ENCODE measurements at regions not wholly inside any gene's neighbourhood (a gene's known extent, or its start where the extent isn't known, plus 50 kb on each side); places are given as distances from the start of the nearest gene placed in this dataset.
A peak's percentile ranks its signal among the peaks of the same experiment; 100 is the strongest.

- DNase-seq, result no peak
These were observed 265.1 kb downstream of the GAS1 start for GRCh38 chr9:86682240-86682639.

GRCh38 chr9:86679909-86680308 is 267.4 kb downstream of the GAS1 start:
- DNase-seq, result no peak

- no peak for DNase-seq
These were observed 270.9 kb downstream of the GAS1 start for GRCh38 chr9:86676396-86676795.

GRCh38 chr9:86675805-86676204 is 271.5 kb downstream of the GAS1 start:
- no peak for DNase-seq

GRCh38 chr9:86674487-86674886 is 272.8 kb downstream of the GAS1 start:
- DNase-seq, result no peak

- DNase-seq, result no peak
These were observed 274.3 kb downstream of the GAS1 start for GRCh38 chr9:86672966-86673365.

- DNase-seq, result no peak
These were observed 275.0 kb downstream of the GAS1 start for GRCh38 chr9:86672301-86672700.

- no peak for DNase-seq
These were observed 276.3 kb downstream of the GAS1 start for GRCh38 chr9:86671018-86671417.

- no peak for DNase-seq
These were observed 276.8 kb downstream of the GAS1 start for GRCh38 chr9:86670536-86670935.

- DNase-seq, result no peak
These were observed 277.2 kb downstream of the GAS1 start for GRCh38 chr9:86670076-86670475.

- no peak for DNase-seq
These were observed 277.9 kb downstream of the GAS1 start for GRCh38 chr9:86669422-86669821.

GRCh38 chr9:86668488-86668887 is 278.8 kb downstream of the GAS1 start:
- peak in 1 of 3 donors; percentile 3 for DNase-seq

- DNase-seq, result no peak
These were observed 280.0 kb downstream of the GAS1 start for GRCh38 chr9:86667307-86667706.

- no peak for DNase-seq
These were observed 281.9 kb downstream of the GAS1 start for GRCh38 chr9:86665416-86665815.

GRCh38 chr9:86664603-86665002 is 282.7 kb downstream of the GAS1 start:
- DNase-seq, result no peak

GRCh38 chr9:86663905-86664304 is 283.4 kb downstream of the GAS1 start:
- DNase-seq, result no peak

- DNase-seq, result no peak
These were observed 284.3 kb downstream of the GAS1 start for GRCh38 chr9:86662890-86663468.

- no peak for DNase-seq
These were observed 287.0 kb downstream of the GAS1 start for GRCh38 chr9:86660146-86660943.

- DNase-seq, result no peak
These were observed 287.8 kb downstream of the GAS1 start for GRCh38 chr9:86659413-86660046.

- DNase-seq, result no peak
These were observed 292.2 kb downstream of the GAS1 start for GRCh38 chr9:86655147-86655546.

GRCh38 chr9:86653466-86653865 is 293.8 kb downstream of the GAS1 start:
- no peak for DNase-seq

- no peak for DNase-seq
These were observed 294.6 kb downstream of the GAS1 start for GRCh38 chr9:86652736-86653135.

- no peak for DNase-seq
These were observed 295.7 kb upstream of the TUT7 start for GRCh38 chr9:86649913-86650312.

- DNase-seq, result no peak
These were observed 294.6 kb upstream of the TUT7 start for GRCh38 chr9:86648828-86649170.

Measured in suppressor macrophage treated with lipopolysaccharide for 1 hour (primary cell).